AG04450 (cell line): ENCODE measurements at regions not wholly inside any gene's neighbourhood (a gene's known extent, or its start where the extent isn't known, plus 50 kb on each side); places are given as distances from the start of the nearest gene placed in this dataset.
"Not testable (repeated sequence)": the region's sequence is repeated elsewhere in the genome, so short reads cannot be mapped to it uniquely, and the experiment has no call there.

Experiments
- CTCF ChIA-PET: fragments of 300-600, 350-600 bp; formaldehyde crosslinking; extraction: SDS; loops from one replicate; lab custom pipeline; 2022; ENCODE audit warnings: antibody characterized with exemption, inconsistent platforms; lab: Charles Lee
- POLR2A ChIA-PET: fragments of 350-600 bp; formaldehyde crosslinking; extraction: SDS; loops from one replicate; lab custom pipeline; 2021; ENCODE audit warnings: antibody characterized with exemption, inconsistent platforms; lab: Yijun Ruan, JAX
- DNase-seq: peaks from one replicate; pipeline ENCODE4 v3.0.0-alpha.2; 2011; ENCODE audit warnings: low read depth, low spot score
- H3K27ac ChIP-seq: one replicate; pipeline ENCODE4 v1.5.1; 2012; ENCODE audit warnings: low read depth, low read length, control low read depth
- H3K27me3 ChIP-seq: one replicate; pipeline ENCODE4 v1.6.0; 2012; ENCODE audit warnings: low read length; ENCODE audit not compliant: control insufficient read depth, insufficient read depth
- H3K4me3 ChIP-seq: 2 replicates; pipeline ENCODE4 v1.5.1; 2011; ENCODE audit warnings: mild to moderate bottlenecking, low read depth, low read length, control low read depth
- H3K9me3 ChIP-seq: 2 replicates; pipeline ENCODE4 v1.5.1; 2012; ENCODE audit warnings: low read length; ENCODE audit not compliant: control insufficient read depth, insufficient read depth
- CTCF ChIP-seq: IDR thresholded peaks from 2 replicates; pipeline ENCODE4 v1.5.1; 2011; ENCODE audit warnings: low read depth, low read length, control low read depth, inconsistent platforms

- Histone ChIP-seq H3K9me3 (no peaks in the 10 kb centered on the region; the same call in 1 of the 2 replicates), H3K27me3 (no peaks in the 10 kb centered on the region), H3K4me3 (no peak overlapping the region), H3K27ac (no peak overlapping the region)
- no peak for TF ChIP-seq CTCF
- DNase-seq = no peak
- ChIA-PET POLR2A (no interaction called here), CTCF (no interaction called here)
Measured at GRCh38 chr16:29182501-29182900, 197.6 kb downstream of the LAT start.

- H3K27me3 ChIP-seq, CTCF ChIA-PET, DNase-seq, H3K9me3 ChIP-seq, H3K4me3 ChIP-seq, H3K27ac ChIP-seq, POLR2A ChIA-PET: not testable (repeated sequence)
Measured at GRCh38 chr16:29181921-29182411, 197.1 kb downstream of the LAT start.

DNA sequence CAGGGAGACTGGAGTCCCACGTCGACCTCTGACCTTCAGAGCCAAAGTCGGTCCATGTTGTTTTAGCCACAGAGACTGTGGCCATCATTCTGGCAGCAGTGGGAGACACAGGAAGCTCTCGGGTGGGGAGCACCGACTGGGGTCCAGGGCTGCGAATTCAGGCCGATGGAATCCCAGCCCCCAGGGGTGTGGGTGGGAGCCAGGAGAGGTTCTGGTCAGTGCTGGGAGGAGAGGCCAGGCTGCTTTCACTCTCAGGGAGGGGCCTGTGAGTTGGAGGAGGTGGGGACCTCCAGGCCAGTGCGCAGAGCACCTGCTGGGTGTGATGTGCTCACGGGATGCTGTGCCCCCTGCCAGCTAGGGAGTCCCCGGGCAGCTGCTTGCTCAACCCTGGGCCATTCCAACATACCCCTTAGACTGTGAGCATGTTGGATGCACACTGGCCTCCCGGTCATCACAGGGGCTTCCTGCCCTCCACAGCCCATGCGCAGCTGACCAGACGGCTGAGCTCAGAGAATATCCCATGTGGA is 196.5 kb downstream of the LAT start:
- H3K27ac ChIP-seq, H3K9me3 ChIP-seq, H3K27me3 ChIP-seq, CTCF ChIA-PET, POLR2A ChIA-PET, H3K4me3 ChIP-seq, DNase-seq: not testable (repeated sequence)

- H3K4me3 ChIP-seq, H3K27me3 ChIP-seq, DNase-seq, CTCF ChIA-PET, H3K9me3 ChIP-seq, H3K27ac ChIP-seq, POLR2A ChIA-PET: not testable (repeated sequence)
Measured at GRCh38 chr16:29180206-29180600, 195.4 kb downstream of the LAT start.

DNA sequence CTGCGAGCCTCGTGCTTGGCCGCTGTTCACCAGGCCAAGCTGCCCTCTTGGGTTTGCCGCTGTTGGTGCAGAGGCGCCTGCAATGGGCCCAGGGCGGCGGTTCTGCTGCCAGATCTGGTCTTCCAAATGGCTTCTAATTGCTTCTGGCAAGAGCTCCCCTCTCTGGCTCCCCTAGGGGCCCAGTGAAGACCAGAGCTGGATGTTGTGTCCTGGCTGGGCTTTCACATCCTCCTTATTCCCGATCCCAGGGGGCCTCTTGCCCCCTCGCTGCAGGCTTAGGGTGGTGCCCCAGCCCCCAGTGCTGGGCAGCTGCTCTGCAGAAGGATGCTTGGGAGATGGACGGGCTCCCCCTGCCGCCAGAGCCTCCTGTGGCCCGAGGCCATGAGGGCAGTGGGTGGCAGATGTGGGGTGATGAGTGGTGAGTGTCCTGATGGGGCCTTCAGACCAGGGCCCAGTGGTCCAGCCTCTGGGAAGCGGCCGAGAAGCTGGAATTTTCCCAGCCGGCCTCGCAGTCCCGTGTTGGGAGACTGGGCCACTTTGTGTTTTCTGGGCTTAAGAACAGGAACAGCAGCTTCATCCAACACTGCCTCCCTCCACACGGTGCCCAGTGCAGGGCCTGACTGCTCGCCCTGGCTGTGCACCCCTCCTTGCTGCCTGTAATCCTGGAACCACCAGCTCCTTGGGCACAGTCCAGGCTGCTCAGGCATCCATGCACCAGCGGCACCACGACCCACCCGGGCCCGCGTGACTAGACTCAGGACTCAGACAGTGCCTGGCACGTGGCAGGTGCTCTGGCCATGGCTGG is 194.8 kb downstream of the LAT start:
- CTCF ChIA-PET, H3K9me3 ChIP-seq, H3K27me3 ChIP-seq, H3K4me3 ChIP-seq, DNase-seq: not testable (repeated sequence)
- TF ChIP-seq CTCF = peak; percentile 36
- peak overlapping the region; percentile 21 for H3K27ac ChIP-seq
- POLR2A ChIA-PET = interaction anchor here (1.5 kb wide), 1 partner anchor 206 kb away, joined by 3 read pairs; no protein-coding TSS in a partner anchor

DNA sequence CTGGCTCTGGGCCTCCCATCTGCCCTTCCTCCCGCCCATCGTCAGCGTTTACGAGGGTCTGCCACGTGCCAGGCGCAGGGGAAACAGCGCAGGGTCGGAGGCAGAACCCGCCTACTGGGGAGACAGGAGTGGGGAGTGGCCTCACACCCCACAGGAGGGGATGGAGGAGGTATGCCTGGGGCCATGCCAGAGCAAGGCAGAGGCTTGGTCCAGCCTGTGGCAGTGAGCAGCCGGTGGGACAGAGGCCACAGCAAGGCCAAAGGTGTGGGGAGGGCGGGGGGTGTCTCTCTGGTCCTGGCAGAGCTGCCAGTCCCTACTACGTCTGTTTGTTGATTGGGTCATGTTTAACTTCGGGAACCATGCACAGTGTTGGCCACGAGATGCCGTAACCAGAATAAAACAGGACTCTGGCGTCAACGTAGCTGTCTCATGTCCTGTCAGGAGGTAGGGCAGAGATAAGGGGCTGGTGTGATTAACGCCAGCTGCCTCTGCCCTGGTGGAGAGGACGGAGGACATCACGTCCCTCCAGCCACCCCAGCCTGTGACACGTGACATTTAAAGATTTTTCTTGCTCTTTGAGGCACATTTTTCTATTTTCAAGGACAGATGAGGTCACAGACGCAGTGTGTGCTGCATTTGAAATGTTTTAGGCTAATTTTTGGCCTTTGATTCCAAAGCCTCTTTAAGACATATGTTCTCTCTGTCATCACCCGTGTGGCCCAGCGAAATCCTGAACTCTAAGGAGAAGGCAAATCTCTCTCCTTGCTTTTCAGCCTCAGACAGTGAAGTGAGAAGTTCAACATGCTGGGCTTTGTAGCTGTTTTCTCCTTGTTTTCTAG is 193.3 kb downstream of the LAT start:
- CTCF ChIA-PET, DNase-seq: not testable (repeated sequence)

DNA sequence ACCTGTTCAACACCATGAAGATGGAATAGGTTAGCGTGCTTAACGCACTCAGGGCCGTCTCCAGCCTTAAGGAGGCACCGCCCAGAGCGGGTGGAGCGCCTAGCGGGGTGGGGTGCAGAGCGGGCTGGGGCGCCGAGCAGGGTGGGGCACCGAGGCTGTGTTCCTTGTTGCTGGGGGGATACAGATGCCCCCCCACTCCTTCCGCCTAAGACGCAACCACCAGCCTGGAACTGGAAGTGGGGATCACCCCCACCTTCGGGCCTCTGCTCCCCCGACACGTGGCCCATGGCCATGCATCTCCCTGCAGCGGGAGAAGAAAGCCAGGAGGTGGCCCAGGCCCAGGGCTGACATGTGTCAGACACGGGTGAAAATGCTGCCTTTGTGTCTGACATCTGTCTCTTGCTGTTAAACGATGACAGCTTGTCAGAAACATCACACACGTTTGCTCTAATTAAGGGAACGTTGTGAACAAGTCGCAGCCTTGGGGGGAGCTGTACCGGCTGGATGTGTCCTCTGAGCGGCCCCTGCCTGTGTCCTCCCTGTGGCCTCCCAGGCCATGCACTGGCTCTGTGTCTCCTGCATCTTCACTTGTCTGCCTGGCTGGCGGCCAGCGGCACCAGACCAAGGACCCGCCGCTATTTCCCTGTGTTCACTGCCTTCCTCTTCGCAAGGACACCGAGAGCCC is 192.5 kb downstream of the LAT start:
- H3K27me3 ChIP-seq, POLR2A ChIA-PET, CTCF ChIA-PET, H3K9me3 ChIP-seq, H3K4me3 ChIP-seq, H3K27ac ChIP-seq, DNase-seq: not testable (repeated sequence)

More for the DNA sequence above, 193.3 kb downstream of the LAT start:
- H3K9me3 ChIP-seq, H3K27me3 ChIP-seq, H3K27ac ChIP-seq, H3K4me3 ChIP-seq: not testable (repeated sequence)
- POLR2A ChIA-PET = interaction anchor here (1.5 kb wide), 1 partner anchor 204 kb away, joined by 3 read pairs; no protein-coding TSS in a partner anchor

- DNase-seq, H3K27ac ChIP-seq, POLR2A ChIA-PET, H3K9me3 ChIP-seq, CTCF ChIA-PET, H3K4me3 ChIP-seq, H3K27me3 ChIP-seq: not testable (repeated sequence)
Measured at GRCh38 chr16:29176822-29177202, 192.0 kb downstream of the LAT start.

DNA sequence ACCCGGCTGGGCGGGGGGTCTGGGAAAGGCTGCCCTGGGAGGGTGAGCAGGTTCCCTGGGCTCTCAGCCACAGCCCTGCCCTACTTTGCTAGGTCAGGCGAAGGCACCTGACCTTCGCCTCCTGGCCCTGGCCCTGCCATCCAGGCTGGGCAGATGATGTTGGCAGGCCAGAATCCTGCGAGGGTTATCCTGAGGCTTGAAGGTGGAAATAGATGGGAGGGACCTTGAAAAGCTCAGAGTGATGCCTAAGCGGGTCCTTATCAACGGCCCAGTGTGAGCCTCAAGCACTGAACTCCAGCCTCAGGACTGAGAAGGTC is 191.3 kb downstream of the LAT start:
- H3K4me3 ChIP-seq, H3K27me3 ChIP-seq, H3K27ac ChIP-seq, POLR2A ChIA-PET, DNase-seq, H3K9me3 ChIP-seq, CTCF ChIA-PET: not testable (repeated sequence)
